ENCODE measurements at regions not wholly inside any gene's neighbourhood (a gene's known extent, or its start where the extent isn't known, plus 50 kb on each side); places are given as distances from the start of the nearest gene placed in this dataset.

- no peak overlapping the region for H3K27ac ChIP-seq (ENCODE audit: poor library complexity, severe bottlenecking)
- TF ChIP-seq CTCF (IDR thresholded peaks at IDR 0.05; ENCODE audit: poor library complexity, severe bottlenecking): no peak
- no peak overlapping the region for H3K4me3 ChIP-seq (ENCODE audit: severe bottlenecking)
- H3K27me3 ChIP-seq (ENCODE audit: insufficient read depth, poor library complexity, severe bottlenecking): peaks cover 24% of the 10 kb centered on the region
- H3K36me3 ChIP-seq (ENCODE audit: low read depth): no peaks in the 10 kb centered on the region
- no peaks in the 10 kb centered on the region for H3K9me3 ChIP-seq (ENCODE audit: severe bottlenecking)
- H3K4me1 ChIP-seq (ENCODE audit: insufficient read depth, poor library complexity, severe bottlenecking): no peaks in the 10 kb centered on the region
- no peak for ATAC-seq (ENCODE audit: low read depth)
- DNase-seq (ENCODE audit: low spot score): no peak
These were observed 99.0 kb upstream of the ZNF536 start for GRCh38 chr19:30273184-30273583.

- ATAC-seq (ENCODE audit: low read depth): no peak
- H3K4me3 ChIP-seq (ENCODE audit: severe bottlenecking): no peak overlapping the region
- TF ChIP-seq CTCF (IDR thresholded peaks at IDR 0.05; ENCODE audit: poor library complexity, severe bottlenecking): no peak
- H3K36me3 ChIP-seq (ENCODE audit: low read depth): no peaks in the 10 kb centered on the region
- no peaks in the 10 kb centered on the region for H3K4me1 ChIP-seq (ENCODE audit: insufficient read depth, poor library complexity, severe bottlenecking)
- H3K9me3 ChIP-seq (ENCODE audit: severe bottlenecking): no peaks in the 10 kb centered on the region
- no peak overlapping the region for H3K27ac ChIP-seq (ENCODE audit: poor library complexity, severe bottlenecking)
- peaks cover 13% of the 10 kb centered on the region for H3K27me3 ChIP-seq (ENCODE audit: insufficient read depth, poor library complexity, severe bottlenecking)
- DNase-seq (ENCODE audit: low spot score): no peak
These were observed 97.2 kb upstream of the ZNF536 start for GRCh38 chr19:30274987-30275386.

GRCh38 chr19:30276011-30276882, 95.9 kb upstream of the ZNF536 start:
- Histone ChIP-seq H3K9me3 (ENCODE audit: severe bottlenecking) (no peaks in the 10 kb centered on the region), H3K36me3 (ENCODE audit: low read depth) (no peaks in the 10 kb centered on the region), H3K27ac (ENCODE audit: poor library complexity, severe bottlenecking) (no peak overlapping the region), H3K4me1 (ENCODE audit: insufficient read depth, poor library complexity, severe bottlenecking) (no peaks in the 10 kb centered on the region), H3K27me3 (ENCODE audit: insufficient read depth, poor library complexity, severe bottlenecking) (peaks cover 13% of the 10 kb centered on the region), H3K4me3 (ENCODE audit: severe bottlenecking) (no peak overlapping the region)
- DNase-seq (ENCODE audit: low spot score) (no peak), ATAC-seq (ENCODE audit: low read depth) (no peak)
- TF ChIP-seq CTCF (IDR thresholded peaks at IDR 0.05; ENCODE audit: poor library complexity, severe bottlenecking): no peak

- no peaks in the 10 kb centered on the region for H3K9me3 ChIP-seq (ENCODE audit: severe bottlenecking)
- H3K4me3 ChIP-seq (ENCODE audit: severe bottlenecking): no peak overlapping the region
- TF ChIP-seq CTCF (IDR thresholded peaks at IDR 0.05; ENCODE audit: poor library complexity, severe bottlenecking): no peak
- H3K36me3 ChIP-seq (ENCODE audit: low read depth): no peaks in the 10 kb centered on the region
- H3K4me1 ChIP-seq (ENCODE audit: insufficient read depth, poor library complexity, severe bottlenecking): no peaks in the 10 kb centered on the region
- ATAC-seq (ENCODE audit: low read depth): no peak
- no peak overlapping the region for H3K27ac ChIP-seq (ENCODE audit: poor library complexity, severe bottlenecking)
- peaks cover 13% of the 10 kb centered on the region for H3K27me3 ChIP-seq (ENCODE audit: insufficient read depth, poor library complexity, severe bottlenecking)
- no peak for DNase-seq (ENCODE audit: low spot score)
These were observed 95.3 kb upstream of the ZNF536 start for GRCh38 chr19:30276883-30277280.

All from RWPE2 (cell line).